HUES6 (cell line): ENCODE measurements at regions not wholly inside any gene's neighbourhood (a gene's known extent, or its start where the extent isn't known, plus 50 kb on each side); places are given as distances from the start of the nearest gene placed in this dataset.

ENCODE experiments used
- H3K27ac ChIP-seq: 2 replicates; pipeline ENCODE4 v1.7.0; 2013; ENCODE audit warnings: low read depth, mild to moderate bottlenecking, low read length, inconsistent platforms
- H3K27me3 ChIP-seq: 2 replicates; pipeline ENCODE4 v1.6.1; 2013; ENCODE audit warnings: low read length; ENCODE audit not compliant: control insufficient read depth, insufficient read depth
- H3K36me3 ChIP-seq: 2 replicates; pipeline ENCODE4 v1.6.1; 2013; ENCODE audit warnings: low read length; ENCODE audit not compliant: control insufficient read depth, insufficient read depth
- H3K4me1 ChIP-seq: 2 replicates; pipeline ENCODE4 v1.6.1; 2013; ENCODE audit warnings: low read length; ENCODE audit not compliant: control insufficient read depth, insufficient read depth
- H3K4me3 ChIP-seq: 2 replicates; pipeline ENCODE4 v1.5.1; 2013; ENCODE audit warnings: low read depth, low read length
- H3K9ac ChIP-seq: one replicate; pipeline ENCODE4 v1.6.1; 2013; ENCODE audit warnings: mild to moderate bottlenecking, low read length
- H3K9me3 ChIP-seq: 2 replicates; pipeline ENCODE4 v1.6.1; 2013; ENCODE audit warnings: low read depth, low read length; ENCODE audit not compliant: control insufficient read depth, insufficient read depth

DNA sequence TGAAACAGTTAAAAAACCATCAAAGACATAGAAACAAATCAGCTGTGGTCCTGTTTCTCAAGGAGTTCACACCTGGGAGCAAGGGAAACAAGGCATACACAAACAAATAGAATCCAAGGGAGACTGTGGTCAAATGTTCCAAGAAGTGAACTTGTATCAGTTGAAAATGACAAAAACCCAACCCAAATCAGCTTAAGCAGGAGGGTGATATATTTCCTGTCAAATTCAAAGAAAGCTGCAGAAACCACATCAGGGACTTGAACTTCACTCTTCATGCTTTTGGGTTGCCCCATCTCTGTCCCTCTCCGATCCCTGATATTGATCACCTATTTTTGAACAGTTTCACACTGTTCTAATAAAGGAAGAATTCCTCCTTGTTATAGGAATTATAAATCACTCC, 148.6 kb upstream of the FMR1 start:
- no peaks in the 10 kb centered on the region for H3K36me3 ChIP-seq
- no peak overlapping the region for H3K9ac ChIP-seq
- H3K9me3 ChIP-seq, result no peaks in the 10 kb centered on the region
- H3K27ac ChIP-seq, result no peak overlapping the region
- H3K4me3 ChIP-seq, result no peak overlapping the region
- peaks cover 30% of the 10 kb centered on the region for H3K27me3 ChIP-seq
- H3K4me1 ChIP-seq, result no peaks in the 10 kb centered on the region

DNA sequence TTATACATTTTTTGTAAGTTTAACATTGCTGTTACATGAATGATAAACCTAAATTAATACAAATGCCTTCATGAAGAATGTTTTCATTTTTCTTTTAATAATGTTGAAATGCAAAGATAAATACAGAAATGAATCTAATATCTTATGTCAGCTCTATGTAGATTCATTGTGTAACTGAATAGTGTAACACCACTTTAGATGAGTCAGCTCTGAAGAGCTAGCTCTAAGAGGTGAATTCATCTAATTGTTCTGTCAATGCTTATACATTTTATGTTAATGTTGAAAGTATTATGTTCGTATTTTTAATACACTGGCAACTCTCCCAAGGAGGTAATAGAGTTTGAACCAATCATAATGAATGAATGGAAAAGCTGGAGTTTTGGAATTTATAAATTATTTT, 146.9 kb upstream of the FMR1 start:
- H3K4me3 ChIP-seq, result no peak overlapping the region
- H3K4me1 ChIP-seq, result no peaks in the 10 kb centered on the region
- H3K9me3 ChIP-seq, result no peaks in the 10 kb centered on the region
- H3K27ac ChIP-seq, result no peak overlapping the region
- H3K9ac ChIP-seq, result no peak overlapping the region
- H3K36me3 ChIP-seq, result no peaks in the 10 kb centered on the region
- peaks cover 25% of the 10 kb centered on the region for H3K27me3 ChIP-seq

DNA sequence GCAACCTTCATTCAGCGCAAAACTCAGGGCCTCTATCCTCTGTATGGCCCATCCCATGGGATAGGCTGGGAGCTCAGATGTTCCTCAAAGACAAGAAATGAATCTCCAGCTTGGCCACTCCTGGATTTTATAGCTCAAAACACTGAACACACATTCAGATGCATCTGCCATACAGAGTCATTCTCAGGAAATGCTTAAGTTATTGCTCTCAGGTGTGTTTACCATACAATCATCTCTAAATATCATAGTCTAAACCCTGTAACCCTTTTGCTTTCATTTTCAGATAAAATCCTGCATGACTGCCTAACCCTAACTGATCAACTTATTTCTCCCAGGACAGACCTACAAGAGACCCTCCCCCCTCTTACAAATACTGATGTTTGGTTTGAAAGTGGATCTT, 140.9 kb upstream of the FMR1 start:
- no peaks in the 10 kb centered on the region for H3K4me1 ChIP-seq
- no peaks in the 10 kb centered on the region for H3K36me3 ChIP-seq
- H3K9ac ChIP-seq, result no peak overlapping the region
- no peak overlapping the region for H3K4me3 ChIP-seq
- no peak overlapping the region for H3K27ac ChIP-seq
- H3K9me3 ChIP-seq, result no peaks in the 10 kb centered on the region
- H3K27me3 ChIP-seq, result peaks cover 9% of the 10 kb centered on the region; the same call in 1 of the 2 replicates

DNA sequence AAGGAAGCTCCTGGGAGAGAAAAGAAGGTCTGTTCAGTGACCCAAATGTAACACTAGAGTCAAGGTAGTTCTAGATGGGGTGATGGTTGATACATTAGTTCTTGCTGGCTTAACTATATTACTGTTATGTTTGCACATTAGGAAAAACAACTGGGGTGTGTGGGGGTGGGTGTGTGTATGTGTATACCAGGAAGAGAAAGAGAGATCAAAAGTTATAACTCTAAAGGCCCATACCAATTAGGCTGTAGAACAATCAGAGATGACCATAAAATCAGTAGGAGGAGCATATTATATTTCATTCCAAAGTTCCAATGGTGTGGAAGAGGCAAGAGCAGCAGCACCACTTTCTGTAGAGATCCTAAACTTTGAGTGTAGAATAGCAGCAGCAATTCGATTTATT, 134.7 kb upstream of the FMR1 start:
- Histone ChIP-seq H3K27me3 (peaks cover 20% of the 10 kb centered on the region), H3K4me1 (no peaks in the 10 kb centered on the region), H3K27ac (no peak overlapping the region), H3K36me3 (no peaks in the 10 kb centered on the region), H3K4me3 (no peak overlapping the region), H3K9ac (no peak overlapping the region), H3K9me3 (no peaks in the 10 kb centered on the region)

DNA sequence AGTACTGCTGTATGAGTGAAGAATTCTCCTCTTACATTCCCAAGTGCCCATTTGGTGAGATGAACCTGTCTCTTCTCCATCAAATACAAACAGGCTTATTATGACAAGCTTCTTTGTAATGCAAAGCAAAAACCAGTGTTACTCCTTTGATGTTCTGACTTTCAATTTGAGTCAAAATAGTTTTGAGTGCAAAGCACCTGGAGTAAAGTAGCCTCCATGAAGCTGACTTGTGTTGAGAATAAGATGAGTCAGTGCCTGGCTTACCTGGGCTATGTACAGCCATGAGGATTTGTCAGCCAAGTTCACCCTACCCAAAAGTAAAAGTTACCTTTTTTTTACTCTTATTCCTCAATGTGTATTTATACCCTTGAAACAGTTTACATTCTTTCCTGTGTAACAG, 132.5 kb upstream of the FMR1 start:
- H3K36me3 ChIP-seq, result no peaks in the 10 kb centered on the region
- no peak overlapping the region for H3K27ac ChIP-seq
- no peaks in the 10 kb centered on the region for H3K4me1 ChIP-seq
- H3K9me3 ChIP-seq, result no peaks in the 10 kb centered on the region
- H3K4me3 ChIP-seq, result no peak overlapping the region
- H3K27me3 ChIP-seq, result peaks cover 21% of the 10 kb centered on the region
- H3K9ac ChIP-seq, result no peak overlapping the region

DNA sequence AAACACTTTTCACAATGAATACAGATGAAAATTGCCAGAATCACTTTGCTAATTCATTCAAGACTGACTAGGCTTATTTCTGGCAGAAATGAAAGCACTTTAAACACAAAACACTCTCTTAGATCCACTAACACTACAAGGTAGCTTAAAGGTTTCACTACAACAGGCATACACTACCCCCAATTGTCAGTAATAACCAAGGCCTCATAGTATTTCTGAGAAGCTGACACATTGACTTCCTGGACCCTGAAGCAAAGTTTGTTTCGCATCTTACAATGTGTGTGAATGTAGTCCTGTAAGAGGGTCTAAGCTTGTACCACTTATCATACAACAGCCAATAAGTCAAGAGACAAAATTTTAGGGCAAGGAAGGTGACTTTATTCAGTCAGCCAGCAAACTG, 129.9 kb upstream of the FMR1 start:
- no peaks in the 10 kb centered on the region for H3K4me1 ChIP-seq
- H3K27me3 ChIP-seq, result peaks cover 30% of the 10 kb centered on the region
- no peak overlapping the region for H3K9ac ChIP-seq
- no peaks in the 10 kb centered on the region for H3K36me3 ChIP-seq
- no peaks in the 10 kb centered on the region for H3K9me3 ChIP-seq
- H3K4me3 ChIP-seq, result no peak overlapping the region
- H3K27ac ChIP-seq, result no peak overlapping the region

DNA sequence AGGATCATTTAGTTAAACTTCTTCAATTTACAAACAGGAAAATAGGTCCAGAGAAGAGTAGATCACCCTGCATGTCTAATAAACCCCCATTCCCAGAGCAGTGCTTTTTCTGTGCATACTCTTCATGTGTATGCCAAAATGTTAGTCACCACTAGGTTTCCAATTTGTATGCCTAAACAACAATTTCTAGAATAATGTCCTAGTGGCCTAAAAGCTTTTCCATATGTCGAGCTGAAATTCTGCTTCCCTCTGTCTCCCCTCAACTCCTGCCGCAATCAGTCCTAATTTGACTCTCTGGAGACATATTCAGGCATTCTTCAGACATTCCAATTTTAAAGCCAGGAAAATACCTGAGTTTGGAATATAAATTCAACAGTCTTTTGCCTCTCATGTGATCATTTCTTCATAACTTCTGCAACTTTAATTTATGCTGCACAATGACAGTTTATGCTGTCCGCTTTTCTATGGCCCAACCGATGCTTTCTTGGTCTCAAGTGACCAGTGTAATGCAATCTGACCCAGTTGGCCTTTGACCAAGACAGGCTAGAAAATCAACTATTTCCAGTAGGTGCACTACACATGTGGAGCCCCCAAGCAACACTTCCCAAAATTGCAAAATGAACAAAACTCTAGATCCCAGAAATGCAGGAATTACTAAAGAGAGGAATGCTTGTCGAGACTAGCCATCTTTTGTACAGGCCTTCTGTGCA, 122.9 kb upstream of the FMR1 start:
- Histone ChIP-seq H3K4me3 (no peak overlapping the region), H3K27me3 (peaks cover 21% of the 10 kb centered on the region), H3K9me3 (no peaks in the 10 kb centered on the region), H3K9ac (no peak overlapping the region), H3K36me3 (no peaks in the 10 kb centered on the region), H3K27ac (no peak overlapping the region), H3K4me1 (no peaks in the 10 kb centered on the region)

DNA sequence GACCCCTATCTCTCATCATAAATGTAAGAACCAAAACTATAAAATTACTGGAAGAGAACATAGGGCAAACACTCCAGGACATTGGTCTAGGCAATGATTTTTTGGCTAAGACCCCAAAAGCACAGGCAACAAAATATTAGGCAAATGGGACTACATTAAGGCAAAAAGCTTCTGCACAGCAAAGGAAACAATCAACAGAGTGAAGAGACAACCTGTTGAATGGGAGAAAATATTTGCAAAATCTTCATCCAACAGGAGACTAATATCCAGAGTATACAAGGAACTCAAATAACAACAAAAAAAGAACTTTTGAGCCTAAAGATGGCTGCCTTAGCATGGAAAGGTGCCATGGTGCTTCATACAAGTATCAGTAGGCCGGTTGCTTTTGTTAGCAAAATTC, 111.1 kb upstream of the FMR1 start:
- Histone ChIP-seq H3K27ac (no peak overlapping the region), H3K9me3 (peaks cover 2% of the 10 kb centered on the region; the same call in 1 of the 2 replicates), H3K27me3 (peaks cover 16% of the 10 kb centered on the region), H3K4me3 (no peak overlapping the region), H3K36me3 (no peaks in the 10 kb centered on the region), H3K9ac (no peak overlapping the region), H3K4me1 (no peaks in the 10 kb centered on the region)

DNA sequence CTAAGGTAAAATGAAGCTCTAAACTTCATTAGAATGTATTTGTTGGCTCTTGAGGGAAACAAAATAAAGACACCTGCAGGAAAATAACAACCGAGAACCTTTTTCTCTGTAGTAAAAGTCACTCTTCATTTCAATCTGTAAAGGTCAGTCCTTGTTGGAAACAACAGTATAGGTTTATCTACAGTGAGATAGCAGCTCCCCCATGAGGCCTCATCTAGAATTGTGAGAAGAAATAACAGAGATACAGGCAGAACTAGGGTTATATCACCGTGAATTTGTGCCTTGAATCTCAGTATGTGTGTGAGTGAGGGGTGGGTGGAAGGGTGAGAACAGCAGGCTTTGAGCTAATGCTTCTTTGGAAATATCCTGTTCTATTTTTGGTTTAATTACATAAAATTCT, 107.8 kb upstream of the FMR1 start:
- Histone ChIP-seq H3K4me3 (no peak overlapping the region), H3K36me3 (no peaks in the 10 kb centered on the region), H3K9ac (no peak overlapping the region), H3K27me3 (peaks cover 22% of the 10 kb centered on the region), H3K9me3 (peaks cover 2% of the 10 kb centered on the region; the same call in 1 of the 2 replicates), H3K27ac (no peak overlapping the region), H3K4me1 (no peaks in the 10 kb centered on the region)

DNA sequence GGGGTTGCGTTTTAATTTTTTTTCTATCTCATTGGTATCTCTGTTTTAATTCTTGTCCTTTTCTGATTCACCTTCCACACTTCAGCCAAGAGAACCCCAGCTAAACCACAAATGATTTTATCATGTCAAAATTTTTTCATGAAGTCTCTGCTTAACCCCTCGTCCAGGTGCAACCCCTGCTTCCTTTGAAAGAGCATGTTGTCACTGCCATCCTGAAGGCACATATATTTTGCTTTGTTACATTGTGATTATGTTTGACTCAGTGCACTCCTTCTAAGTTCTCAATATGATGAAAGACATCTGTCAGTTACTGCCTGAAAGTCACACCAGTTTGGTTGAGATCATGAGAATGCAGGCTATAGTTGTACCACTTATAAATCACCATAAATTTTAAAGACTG, 99.9 kb upstream of the FMR1 start:
- Histone ChIP-seq H3K4me3 (no peak overlapping the region), H3K9ac (no peak overlapping the region), H3K9me3 (no peaks in the 10 kb centered on the region), H3K27ac (no peak overlapping the region), H3K4me1 (no peaks in the 10 kb centered on the region; the same call in 1 of the 2 replicates), H3K36me3 (no peaks in the 10 kb centered on the region), H3K27me3 (peaks cover 4% of the 10 kb centered on the region; the same call in 1 of the 2 replicates)

DNA sequence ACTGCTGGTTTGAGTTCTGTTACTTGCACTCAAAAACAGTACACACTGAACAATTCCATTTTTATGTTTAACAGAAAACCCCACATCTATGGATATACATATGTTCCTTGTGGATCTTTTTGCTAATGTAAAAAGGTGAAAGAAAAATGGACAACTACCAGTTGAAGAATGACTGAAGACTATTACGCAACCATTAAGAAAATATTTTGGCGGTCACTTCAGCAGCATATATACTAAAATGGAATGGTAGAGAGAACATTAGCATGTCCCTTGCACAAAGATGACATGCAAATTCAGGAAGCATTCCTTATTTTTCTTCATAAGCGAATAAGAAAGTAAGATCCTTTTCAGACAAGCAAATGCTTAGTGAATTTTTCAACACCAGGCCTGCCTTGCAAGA, 84.6 kb upstream of the FMR1 start:
- Histone ChIP-seq H3K4me1 (no peaks in the 10 kb centered on the region), H3K9ac (no peak overlapping the region), H3K27me3 (no peaks in the 10 kb centered on the region), H3K9me3 (peaks cover 13% of the 10 kb centered on the region), H3K36me3 (no peaks in the 10 kb centered on the region), H3K27ac (no peak overlapping the region), H3K4me3 (no peak overlapping the region)
